UCSD-AML1 (cell line): ENCODE measurements at regions not wholly inside any gene's neighbourhood (a gene's known extent, or its start where the extent isn't known, plus 50 kb on each side); places are given as distances from the start of the nearest gene placed in this dataset.
"Not testable (repeated sequence)": the region's sequence is repeated elsewhere in the genome, so short reads cannot be mapped to it uniquely, and the experiment has no call there.

Experiments used
- DNase-seq: peaks from one replicate; lab custom pipeline; 2025; ENCODE audit not compliant: unreplicated experiment; lab: John Stamatoyannopoulos, UW

DNA sequence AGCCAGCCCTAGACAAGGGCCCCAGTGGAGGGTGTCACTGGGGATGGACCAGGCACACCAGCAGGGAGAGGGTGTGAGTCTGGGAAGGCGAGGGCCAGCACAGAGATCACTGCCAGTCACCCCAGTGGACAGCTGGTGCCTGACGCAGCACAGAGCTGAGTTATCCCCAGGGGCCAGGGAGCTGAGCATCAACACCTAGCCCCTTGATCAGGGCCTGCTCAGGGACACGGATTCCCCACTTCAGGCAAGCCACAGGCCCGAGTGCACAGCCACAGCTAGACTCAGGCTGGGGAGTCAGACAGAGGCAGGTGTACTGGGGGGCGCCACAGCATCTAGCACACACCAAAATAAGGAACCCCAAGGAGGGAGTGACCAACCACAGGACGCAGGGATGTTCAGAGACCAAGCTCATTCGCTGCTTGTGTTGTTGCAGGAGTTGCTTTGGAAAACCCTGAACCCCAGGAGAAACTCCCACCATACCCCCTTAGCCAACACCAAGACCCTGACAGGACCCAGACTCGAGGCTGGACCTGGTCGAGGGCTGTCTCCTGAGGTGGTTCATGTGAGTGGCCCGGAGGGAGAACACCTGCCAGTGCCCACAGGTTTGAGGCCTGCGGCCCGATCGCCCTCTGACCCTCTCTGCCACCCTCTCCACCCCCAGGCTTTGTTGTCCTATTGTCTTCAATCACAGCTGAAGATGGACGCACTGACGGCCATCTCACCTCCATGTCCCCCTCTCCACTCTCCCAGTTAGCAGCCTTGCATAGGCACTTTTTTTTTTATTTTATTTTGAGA lies 146.8 kb downstream of the TPRA1 start:
- DNase-seq = no peak

DNA sequence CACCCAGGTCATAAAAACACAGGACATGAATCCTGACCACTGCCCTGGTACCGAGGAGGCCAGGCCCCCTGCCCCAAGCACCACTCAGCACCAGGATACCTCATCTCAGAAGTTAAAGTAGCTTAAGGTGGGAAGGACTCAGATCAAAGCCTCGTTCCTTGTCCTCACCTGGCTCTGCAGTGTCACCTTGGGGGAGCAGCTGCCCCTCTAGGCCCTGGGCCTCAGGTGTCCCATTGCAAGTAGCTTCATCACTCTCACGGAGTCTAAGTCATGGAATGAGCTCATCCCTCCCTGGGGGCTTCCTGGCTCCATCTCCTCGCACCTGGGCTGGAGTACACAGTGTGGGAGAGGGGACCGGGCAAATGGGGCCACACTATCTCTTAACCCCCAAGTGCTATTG lies 148.0 kb downstream of the TPRA1 start:
- DNase-seq = no peak

DNA sequence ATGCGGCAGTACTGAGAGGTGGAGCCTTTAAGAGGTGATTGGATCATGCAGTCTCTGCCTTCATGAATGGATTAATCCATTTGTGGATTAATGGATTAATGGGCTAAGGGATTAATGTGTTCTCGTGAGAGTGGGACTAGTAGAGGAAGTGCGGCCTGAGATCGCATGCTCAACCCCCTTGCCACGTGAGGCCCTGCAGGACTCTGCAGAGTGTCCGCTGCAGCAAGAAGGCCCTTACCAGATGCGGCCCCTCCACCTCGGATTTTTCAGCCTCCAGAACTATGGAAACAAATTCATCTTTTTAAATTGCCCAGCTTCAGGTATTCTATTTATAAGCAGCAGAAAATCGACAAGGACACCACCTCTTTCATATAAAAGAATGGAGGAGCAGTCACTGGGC lies 148.8 kb downstream of the TPRA1 start:
- no peak for DNase-seq

DNA sequence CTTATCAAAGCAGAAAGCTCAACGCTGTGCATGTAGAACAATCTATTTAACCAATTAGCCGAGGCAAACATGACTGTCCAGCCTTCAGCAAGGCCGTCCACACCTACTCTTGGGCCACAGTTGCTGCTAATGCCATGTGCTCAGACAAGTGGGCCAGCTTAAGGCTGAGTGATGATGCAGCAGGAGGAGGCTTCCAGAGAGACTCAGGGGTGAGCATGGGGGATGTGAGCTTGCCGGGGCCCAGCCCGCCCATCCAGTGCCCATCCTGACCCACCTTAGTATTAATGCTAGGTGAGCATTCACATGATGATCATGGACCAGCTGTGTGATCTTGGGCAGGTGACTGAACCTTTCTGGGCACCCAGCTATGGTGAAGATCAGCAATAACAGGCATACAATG lies 150.1 kb downstream of the TPRA1 start:
- no peak for DNase-seq

DNA sequence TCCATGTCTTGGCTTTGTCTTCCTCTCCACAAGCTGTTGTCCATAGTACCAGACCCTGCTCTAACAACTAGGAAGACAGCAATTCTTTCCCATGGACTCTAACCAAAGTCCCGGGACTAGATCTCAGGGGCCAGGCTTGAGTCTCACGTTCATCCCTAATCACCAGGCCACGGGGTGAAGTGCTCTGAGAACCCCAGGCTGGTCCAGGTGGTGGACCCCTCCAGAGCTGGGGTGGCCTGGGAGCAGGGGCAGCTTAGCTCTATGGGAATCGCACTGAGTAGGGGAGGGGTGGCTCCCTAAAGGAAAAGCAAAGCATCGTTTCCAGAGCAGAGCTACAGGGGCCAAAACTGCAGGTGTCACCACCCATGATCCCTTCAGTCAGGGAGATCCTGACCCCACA lies 150.9 kb downstream of the TPRA1 start:
- DNase-seq = no peak

DNA sequence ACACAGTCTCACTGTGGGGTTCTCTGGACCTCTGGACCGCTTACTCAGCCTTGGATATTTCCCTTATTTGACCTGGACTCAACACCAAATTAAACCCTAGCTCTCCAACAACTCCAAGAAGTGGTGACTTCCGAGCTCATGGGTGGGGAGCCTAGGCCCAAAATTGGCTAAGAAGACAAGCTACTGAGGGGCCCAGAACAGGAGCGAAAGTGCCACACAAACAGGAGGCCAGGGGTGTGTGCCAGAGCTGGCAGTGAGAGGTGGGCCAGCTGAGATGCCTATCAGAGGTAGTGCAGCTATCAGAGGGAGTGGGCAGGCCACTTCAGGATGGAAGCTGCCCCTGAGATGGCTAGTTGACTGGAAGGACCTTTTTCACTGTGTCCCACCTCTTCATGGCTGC lies 151.1 kb upstream of the PRR20G start:
- DNase-seq = no peak

DNA sequence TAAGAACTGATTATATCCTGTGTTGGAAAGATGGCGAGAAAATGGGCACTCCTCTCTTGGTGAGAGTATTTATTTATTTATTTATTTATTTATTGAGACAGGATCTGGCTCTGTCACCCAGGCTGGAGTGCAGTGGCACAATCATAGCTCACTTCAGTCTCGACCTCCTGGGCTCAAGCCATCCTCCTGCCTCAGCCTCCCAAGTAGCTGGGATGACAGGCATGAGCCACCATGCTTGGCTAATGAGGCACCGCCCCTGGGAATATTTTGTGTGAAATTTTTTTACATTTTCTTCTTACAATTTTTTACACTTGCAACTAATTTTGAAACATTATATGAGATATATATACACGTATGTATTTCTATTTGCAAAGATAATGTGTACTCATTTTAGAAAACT lies 150.5 kb upstream of the PRR20G start:
- DNase-seq = no peak

DNA sequence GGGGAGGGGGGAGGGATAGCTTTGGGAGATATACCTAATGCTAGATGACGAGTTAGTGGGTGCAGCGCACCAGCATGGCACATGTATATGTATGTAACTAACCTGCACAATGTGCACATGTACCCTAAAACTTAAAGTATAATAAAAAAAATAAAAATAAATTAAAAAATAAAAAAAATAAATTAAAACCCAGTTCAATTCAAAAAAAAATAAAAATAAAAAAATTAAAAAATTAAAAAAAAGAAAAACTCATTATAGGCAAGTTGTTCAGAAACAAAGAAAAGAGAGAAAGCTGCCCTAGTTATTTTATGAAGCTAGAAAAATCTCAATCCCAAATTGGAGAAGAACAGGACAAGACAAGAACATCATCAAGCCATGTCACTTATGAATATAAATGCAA lies 147.5 kb upstream of the PRR20G start:
- not testable (repeated sequence) for DNase-seq

DNA sequence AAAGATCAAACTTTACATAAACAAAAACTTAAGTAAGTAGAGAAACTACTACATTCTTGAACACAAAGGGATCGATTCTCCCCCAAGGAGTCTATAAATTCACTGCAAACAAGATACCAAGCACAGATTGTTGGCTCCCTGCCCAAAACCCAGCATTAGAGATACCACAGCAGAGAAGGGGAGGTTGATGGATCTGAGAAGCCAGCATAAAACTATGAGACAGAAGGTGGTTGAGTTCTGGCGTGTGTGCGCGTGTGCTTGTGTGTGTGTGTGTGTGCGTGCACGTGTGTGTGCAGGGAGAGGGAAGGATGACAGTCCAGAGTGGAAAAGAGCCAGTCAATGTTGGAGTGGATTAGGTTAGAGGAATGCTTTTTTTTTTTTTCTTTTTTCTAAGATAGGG lies 143.2 kb upstream of the PRR20G start:
- no peak for DNase-seq

DNA sequence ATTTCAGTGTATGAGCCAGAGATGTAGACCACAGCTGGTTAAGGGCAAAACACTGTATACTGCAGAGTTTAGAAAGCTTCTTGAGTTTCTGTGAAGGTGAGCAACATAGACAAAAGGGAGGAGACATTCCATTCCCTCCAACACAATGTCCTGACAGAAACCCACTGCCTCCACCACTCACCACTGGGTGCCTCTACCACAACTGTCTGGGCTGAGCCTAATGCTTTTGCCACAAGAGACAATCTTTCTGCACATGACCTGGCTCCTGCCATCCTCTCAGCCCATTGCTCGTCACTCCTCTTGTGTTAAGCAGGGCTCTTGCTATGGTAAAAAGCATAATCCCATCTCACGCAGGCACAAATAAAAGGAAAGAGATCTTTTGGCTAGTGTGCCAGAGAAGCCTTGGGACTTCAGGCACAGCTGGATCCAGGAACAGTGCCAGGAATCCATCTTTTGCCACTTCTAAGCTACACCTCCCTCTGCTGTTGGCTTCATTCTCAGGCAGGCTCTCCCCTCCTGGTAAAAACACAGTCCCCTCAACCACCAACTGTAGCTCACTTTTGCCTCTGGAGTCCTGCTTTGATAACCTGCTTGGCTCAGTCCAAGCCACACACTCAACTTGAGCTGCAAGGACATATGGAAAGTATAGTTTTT lies 140.6 kb upstream of the PRR20G start:
- DNase-seq = no peak

DNA sequence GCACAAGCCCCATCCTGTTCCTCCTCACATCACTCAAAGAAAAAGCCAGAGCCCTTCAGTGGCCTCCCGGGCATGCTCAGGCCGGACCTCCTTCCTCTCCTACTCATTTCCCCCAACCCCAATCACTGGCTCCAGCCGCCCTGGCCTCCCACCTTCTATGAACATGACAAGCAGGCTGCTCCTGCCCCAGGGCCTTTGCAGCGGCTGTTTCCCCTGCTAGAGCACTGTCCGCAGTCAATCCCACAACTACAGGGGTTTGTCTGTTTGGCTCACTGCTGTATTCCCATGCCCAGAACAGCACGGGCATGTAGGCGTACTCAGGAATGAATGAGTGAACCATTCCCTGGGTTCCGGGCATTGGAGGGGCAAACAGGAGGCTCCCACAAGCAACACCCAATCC lies 139.8 kb upstream of the PRR20G start:
- DNase-seq = no peak

DNA sequence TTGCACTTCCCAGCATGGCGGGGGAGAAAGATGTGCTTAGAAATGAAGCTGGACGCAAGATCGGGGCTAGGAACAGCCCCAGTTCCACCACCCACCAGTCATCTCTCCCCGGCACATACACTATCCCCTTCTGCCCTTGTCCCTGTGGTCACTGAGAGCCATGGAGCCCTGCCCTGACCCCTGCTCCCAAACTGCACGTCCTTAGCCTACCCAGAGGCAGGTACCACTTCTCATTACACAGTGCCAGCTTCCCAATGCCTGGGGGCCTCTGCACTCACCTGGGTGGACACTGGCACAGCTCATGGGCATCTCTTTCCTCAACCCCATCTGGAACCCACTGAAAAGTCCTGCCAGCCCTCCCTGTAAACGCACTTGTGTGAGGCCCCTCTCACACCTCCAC lies 139.3 kb upstream of the PRR20G start:
- DNase-seq = no peak

DNA sequence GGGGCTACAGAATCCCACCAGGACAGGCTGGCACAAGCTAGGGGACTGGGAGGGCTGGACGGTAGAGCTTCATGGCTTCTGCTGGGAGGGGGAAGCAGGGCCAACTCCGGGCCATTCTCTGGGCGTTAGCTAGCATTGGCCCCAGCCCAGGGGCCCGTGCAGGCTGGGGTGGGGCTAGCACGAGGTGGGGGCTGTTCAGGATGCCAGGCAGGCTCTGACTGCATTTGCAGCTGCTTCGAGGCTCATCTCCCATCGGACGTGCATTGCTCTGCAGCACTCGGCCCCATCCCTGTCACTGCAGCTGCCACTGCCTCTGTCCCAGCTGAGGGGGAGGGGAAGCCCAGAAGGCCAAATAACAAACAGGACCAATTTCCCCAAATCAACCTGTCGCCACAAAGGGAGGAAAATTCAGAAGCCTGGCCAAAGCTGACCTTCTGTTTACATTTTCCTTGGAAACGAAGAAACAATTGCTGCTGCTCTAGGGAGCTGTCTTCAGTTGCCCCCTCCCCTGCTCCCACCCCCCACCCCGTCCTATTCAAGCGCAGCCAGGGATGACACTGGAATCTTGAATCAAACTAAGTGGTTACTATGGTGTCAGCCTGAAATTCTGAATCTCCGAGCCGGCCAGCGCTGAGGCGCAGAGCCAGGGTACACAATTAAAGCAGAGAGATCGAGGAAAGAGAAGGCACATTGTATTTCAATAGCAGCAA lies 138.8 kb upstream of the PRR20G start:
- DNase-seq = no peak

DNA sequence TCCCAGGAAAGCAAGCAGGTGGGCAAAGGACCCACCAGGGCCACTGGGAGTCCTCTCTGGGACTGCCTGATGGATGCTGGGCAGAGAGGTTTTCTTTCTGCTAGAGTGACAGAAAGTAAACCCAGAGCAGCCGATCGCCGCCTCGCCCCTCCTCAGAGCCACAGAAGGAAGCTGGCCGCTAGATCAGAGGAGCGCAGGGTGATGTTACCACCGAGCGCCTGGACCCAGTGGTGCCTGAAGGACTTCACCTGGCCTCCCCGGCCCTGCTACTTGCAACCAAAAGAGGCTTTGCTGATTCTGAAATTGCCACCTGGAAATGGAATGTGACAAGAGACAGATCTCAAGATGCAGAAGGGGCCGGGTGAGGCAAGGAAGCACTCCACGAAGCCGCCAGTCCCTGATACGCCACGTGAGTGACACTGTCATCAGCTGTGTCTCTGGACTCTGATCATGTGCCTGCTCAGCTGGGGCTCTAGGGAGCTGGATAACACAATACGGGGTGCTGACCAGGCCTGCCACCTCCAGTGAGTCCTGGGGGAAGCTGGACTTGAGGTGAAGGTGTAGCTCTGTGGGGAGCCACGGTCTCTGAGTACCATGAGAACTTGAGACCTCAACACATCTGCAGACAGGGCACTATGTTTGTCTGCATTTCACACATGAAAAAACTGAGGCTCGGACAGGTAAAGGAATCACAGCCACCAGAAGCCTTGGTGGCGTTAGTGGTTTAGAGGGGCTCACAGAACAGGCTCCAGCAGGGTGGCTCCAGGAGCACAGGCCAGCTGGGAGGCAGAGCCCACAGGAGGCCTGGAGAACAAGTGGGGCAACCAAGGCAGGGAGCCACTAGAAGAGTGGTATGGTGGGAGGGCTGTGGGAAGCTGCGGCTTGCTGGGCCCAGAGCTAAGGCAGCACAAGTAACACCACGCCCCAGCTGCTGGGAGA lies 137.9 kb upstream of the PRR20G start:
- no peak for DNase-seq

DNA sequence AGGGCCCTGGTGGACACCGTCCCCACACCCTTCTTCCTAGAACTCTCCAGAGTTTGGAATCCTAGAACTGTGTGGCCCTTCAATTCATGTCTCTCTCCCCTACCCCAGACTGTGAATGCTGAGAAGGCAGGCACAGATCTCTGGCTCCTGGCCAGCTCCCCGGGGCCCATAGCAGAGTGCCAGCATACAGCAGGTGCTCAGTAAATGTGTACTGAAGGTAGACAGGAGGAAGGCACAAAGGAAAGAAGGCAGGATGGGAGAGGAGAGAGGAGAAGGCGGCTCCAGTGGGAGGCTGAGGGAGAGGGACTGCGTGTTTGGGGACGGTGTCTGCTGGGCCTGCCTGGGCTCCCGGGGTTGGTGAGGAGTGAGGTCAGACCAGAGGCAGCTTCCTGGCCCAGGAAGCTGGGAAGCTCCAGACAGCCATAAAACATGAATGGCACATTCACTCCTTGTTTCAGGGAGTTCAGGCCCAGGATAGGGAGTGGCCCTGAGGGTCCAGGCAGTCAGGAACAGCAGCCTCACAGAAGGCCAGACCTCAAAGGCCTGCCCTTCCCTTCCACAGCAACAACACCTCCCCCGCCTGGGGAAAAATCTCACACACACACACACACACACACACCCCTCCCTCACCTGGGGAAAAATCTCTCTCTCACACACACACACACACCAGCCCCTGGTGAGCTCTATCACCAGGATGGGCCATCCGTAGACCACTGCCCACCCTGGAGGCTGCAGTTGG lies 137.1 kb upstream of the PRR20G start:
- no peak for DNase-seq

DNA sequence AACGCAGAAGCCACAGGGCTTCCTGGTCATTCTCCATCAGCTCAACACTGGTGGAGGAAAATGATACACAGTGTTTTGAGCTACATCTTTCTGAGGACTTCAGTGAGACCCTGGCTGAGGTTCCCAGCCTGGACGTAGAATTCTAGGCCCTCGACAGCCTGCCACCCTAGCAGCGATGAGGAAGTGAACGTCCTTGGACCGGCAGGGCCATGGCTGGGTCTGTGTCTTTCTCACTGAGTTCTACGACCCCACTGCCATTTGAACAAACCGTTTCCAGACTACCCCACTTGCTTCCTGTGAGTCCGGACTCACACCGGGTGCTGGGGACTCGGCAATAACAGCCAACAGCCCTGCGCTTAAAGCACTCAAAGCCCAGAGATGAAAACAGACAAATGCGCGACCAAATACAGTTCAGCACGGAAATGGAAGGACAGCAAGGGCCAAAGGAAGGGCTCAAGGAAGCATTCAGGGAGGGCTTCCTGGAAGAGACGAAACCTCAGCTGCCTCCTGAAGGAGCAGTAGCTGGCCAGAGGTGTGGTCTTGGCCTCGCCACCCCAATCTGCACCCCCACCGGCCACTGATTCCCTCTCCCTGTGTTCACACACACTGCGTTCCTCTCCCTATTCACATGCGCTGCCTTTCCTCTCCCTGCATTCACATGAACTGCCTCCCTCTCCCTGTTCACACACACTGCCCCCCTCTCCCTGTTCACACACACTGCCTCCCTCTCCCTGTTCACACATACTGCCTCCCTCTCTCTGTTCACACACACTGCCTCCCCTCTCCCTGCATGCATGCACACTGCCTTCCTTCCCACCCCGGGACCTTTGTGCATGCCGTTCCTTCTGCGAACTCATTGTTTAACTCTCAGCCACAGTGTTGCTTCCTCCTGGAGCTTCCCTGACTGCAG lies 136.3 kb upstream of the PRR20G start:
- DNase-seq = no peak

DNA sequence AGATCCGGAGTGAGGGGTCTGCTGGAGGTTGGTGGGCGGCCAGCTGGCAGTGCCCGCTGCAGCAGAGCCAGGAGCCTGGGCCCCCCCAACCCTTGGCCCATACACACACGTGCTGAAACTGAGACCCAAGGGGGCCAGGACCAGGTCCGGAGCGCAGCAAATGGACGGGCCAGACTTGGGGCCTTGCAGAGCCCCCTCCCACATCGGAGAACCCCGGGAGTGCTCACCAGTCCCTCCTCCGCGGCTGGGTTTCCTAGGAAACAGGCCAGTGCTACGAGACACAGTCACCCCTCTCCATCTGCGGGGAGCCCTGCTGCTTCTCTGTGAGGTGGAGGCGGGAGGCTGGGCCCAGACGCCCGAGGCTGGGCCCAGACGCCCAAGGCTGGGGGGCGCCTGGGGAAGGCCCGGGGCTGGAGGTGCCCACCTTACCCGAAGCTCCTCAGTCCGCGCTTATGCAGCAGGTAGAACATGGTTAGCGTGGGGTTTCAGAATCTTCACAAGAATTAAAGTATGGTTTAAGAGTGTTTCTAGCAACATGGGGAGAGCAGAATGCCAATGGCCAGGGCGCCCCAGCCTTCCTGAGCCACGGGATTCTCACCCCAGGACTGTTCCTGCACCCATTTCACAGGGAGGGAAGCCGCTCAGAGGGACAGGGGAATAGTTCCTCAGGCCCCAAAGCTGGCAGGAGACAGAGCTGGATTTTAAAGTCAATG lies 135.0 kb upstream of the PRR20G start:
- DNase-seq = no peak

DNA sequence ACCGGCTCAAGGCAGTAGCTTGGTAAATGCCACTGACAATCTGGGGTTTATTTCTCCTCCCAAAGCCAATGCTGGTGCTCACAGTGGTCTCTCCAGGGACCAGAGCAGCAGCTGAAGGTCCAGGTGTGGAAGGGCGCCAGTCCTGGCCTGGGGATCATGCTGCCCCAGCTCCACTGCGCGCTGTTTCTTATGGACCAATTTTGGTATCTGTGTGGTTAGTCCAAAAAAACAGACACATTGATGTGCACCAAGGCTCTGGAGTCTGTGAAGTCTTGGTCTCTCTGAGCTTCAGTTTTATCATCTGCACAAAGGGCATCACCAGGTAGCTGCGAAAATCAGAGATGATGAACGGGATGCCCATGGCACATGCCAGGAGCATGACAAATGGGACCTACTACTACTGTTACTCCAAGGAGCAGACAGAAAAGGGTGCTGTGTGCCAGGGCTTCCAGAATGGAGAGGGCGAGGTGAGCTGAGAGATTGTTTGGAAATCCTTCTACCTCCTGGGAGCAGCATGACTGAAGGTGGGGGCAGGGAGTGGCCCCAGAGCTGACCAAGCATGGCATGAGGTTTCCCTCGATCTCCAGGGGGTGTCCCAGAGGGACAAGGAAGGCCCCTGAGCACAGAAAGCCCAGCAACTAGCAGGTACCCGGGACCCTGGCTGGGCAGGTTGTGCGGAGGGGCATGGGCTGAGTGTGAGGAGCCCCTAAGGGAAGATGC lies 134.3 kb upstream of the PRR20G start:
- no peak for DNase-seq
